HG03175 (cell line): ENCODE measurements at regions not wholly inside any gene's neighbourhood (a gene's known extent, or its start where the extent isn't known, plus 50 kb on each side); places are given as distances from the start of the nearest gene placed in this dataset.

Experiments used
- ATAC-seq: cut with Tn5 transposase; IDR thresholded peaks from one replicate; pipeline ENCODE4 v1.9.1; 2021; ENCODE audit warnings: mild to moderate bottlenecking, moderate library complexity; ENCODE audit not compliant: unreplicated experiment

DNA sequence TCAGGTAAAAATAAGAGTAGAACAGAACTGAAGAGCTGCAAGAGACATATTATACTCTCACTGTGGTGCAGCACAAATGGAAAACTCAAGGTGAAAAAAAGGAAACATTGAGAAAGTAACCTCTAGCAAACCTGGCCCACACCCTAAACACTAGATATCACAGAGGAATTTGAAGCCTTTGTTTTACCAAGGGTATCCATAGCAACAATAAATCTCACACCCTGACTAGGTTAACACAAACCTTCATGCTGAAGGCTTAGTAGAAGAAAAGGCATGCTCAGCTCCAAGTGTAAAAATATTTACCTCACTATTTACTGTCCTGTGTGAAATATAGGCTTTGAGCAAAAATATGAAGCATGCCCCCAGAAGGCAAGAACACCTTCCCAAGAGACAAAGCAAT lies 61.9 kb upstream of the TAB3 start:
- ATAC-seq = no peak

DNA sequence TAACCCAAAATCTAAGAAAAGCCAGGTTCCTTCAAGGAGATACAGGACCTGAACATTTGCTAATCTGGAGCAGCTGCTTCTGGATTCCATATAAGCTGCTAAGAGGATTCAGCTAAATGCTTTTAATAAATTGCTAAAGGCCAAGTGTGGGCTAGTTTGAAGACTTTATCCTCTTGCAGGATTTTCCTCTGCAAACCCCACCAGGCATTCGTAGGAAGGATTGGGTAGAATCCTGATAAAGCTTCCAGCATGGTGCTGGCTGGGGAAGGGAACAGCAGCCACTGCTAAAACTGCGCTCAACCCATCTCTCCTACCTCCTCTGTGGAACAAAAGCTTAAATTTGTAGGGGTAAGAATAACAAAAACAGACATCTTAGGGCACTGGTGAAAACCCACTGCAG lies 61.3 kb upstream of the TAB3 start:
- ATAC-seq = no peak

DNA sequence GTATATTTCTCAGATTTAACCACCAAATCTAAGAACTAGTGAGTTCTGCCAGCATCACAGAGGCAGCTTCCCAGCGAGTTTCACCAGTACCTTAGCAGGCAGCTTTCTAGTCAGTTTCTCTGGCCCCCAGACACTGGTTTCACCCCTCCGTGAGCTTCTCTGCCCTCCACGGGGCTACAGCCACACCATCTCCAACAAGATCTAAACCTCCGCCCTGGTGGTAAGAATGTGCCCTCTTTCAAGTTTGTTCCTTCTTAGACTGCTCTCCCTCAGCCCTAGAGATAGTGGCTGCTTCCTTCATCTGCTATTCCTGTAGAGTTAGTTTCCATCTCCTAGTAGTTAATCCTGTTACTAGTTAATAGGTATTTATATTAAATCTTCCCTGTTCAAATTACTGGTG lies 60.5 kb upstream of the TAB3 start:
- ATAC-seq = no peak

DNA sequence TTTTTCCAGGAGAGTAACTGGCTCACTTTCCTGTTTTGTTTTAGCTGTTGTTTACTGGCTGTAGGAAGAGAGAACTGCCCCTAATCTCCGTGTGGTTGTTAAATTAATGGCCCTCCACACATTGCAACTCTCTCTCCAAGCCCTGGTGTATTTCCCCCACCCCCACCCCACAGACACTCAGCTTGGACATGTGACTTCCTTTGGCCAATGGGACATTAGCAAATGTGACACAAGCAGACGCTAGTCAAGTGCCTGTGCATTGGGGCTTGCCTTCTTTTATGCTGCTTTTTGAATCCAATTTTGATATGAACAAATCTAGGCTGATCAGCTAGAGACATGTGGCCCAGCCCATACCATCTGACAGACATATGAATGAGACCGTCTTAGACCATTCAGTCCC lies 59.6 kb upstream of the TAB3 start:
- ATAC-seq = no peak

DNA sequence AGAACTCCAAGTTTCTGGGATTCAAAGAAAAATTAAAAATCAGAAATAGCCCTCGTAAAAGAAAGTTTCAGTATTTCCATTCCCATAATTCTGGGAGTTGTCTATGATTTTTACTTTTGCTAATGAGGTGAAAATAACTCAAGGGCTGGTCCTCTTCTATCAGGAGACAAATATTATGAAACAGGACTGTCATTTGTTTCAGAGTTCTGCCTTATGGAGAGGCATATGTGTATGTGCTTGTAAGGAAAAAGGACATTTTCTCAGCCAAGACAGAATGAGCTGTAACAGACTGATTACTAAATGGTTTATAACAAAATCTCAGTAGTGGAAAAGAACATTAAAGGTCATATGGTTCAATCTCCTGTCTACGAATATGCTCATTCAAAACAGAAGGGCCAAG lies 59.0 kb upstream of the TAB3 start:
- ATAC-seq = no peak

DNA sequence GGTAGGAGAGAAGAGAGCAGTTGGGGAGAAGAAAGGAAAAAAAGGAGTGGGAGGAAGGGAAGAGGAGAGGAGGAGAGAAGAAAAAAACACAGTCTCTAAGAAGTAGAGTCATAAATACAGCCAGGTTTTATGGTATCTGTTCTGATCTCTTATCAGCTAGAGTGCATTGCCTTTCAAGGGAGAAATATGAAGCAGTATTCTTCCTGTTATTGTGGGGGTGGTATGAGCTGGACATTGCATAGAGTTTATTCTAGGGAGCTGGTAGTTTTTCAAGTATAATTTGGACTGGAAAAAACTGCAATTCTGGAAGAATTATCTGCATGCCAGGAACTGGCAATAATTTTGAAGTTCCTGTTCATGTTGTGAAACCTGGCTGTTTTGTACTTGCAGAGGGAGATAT lies 54.9 kb upstream of the TAB3 start:
- no peak for ATAC-seq

DNA sequence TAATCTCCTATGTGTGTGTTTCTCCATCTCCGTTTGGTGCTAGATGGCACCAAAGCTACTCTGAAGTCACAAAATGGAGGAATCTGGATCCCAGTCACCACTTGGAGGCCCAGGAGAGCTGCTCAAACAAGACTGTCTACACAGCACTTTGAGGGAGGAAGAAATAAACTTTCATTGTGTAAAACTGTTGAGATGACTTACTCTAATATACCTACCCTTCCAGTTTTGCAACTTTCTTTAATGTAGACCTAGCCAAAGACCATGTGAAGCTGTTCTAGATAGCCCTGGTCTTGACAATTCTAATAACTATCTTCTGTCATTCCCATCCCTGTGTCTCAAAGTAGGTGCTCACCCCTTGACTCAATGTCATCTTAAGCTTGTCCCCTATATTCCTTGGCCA lies 52.8 kb upstream of the TAB3 start:
- ATAC-seq = no peak

DNA sequence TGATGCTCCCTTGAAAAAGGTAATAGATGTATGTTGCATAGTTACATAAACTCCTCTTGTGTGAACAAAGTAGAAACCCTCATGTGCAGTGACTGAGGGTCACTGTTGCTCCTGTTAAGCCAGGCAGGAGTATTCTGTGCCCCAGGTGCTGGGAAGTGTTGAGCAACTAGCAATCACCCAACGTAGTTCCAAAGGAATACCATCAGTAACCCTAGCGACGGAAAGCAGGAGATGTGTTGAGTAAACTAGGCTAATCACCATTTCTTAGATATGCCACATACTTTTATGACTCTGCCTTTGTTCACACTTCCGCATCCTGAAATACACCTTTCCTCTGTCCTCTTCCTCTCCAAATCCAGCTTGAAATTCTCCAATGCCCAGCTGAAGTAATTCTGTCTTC lies 50.9 kb upstream of the TAB3 start:
- ATAC-seq = no peak
